Stimulated activated CD8-positive, alpha-beta memory T cell treated with anti-CD3 and anti-CD28 coated beads, Interleukin-7, amount 100 ng/mL, for 4 hours (primary cell): ENCODE measurements at regions not wholly inside any gene's neighbourhood (a gene's known extent, or its start where the extent isn't known, plus 50 kb on each side); places are given as distances from the start of the nearest gene placed in this dataset.
"Not testable (repeated sequence)": the region's sequence is repeated elsewhere in the genome, so short reads cannot be mapped to it uniquely, and the experiment has no call there.

Source experiments
- DNase-seq, 2 donors: peaks; one replicate each; pipeline ENCODE4 v3.0.0-alpha.2; 2020; ENCODE audit warnings: low read depth in 2 of 2

DNA sequence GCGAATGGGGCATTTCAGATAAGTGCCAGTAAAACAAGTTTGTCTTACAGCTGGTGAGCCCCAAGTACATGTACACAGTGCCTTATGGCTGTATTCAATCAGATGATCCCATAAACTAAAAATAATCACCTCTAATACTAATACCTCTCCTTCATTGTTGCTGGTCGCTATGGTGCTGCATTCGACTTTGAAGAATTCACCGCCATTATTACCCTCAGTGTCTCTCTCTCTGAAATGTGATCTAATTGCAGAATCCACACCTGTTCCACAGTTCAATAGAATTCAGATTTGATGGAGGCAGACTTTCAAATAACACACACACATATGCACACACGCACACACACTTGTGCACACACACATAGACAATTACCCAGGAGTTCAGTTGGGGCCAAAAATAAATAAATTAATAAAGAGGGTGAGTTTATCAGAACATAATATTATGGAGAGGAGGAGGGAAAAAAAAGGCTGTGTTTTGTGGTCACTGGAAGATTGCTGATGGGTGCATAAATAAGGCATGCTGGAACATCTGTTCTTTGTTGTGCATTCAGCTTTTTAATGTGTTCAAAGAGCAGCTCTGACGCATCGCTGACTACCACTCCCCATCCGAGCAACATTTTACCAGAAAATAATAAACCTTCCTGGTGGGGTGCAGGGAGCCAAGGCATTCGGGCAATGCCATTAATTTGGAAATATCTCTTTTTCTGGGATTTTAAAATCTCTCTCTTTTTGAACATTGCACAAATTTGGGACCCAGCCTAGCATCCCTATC is 235.7 kb downstream of the SATB1 start:
- DNase-seq = no peak

DNA sequence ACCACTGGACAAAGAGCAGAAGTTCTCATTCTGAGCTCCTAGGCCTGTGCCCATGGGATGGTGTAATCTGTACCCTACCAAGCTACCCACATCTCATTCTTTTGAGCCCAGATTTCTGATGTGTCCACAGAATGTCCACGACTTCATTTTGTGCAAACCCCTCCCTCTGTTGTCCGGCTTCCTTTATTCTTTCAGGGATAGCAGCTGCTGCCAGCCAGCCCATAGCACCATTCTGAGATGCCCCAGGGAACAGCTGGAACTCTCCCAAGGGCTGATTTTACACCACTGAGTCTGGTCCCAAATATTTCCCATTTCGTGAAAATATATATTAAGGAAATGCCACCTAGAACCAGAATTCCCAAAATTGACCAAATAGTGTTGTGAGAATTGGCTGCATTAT is 236.6 kb downstream of the SATB1 start:
- no peak for DNase-seq

DNA sequence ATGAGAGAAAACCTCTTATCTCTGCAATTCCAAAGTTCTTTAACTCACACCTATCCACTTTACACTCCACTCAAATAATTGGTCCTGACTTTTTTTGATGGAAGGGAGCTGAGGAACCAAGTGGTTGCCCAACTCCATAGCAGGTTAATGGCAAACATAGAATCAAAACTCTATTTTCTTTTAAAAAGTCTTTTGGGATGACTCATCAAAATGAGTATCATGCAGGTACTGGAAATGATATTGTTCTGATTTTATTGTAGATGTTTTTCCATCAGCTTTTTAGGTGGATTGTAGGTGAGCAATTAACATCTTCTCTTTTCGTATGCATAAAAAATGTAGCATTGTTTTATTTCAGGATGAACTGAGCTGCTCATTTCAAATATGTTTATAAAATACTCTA is 239.5 kb downstream of the SATB1 start:
- no peak for DNase-seq

DNA sequence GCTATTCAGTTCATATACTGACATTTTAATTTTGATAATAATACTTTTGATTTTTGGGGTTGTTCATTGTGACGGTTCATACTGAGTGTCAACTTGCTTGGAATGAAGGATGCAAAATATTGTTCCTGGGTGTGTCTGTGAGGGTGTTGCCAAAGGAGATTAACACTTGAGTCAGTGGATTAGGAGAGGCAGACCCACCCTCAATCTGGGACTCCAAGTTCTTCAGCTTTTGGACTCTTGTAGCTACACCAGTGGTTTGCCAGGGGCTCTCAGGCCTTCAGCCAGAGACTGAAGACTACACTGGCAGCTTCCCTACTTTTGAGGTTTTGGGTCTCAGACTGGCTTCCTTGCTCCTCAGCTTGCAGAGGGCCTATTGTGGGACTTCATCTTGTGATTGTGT is 242.2 kb downstream of the SATB1 start:
- not testable (repeated sequence) for DNase-seq

DNA sequence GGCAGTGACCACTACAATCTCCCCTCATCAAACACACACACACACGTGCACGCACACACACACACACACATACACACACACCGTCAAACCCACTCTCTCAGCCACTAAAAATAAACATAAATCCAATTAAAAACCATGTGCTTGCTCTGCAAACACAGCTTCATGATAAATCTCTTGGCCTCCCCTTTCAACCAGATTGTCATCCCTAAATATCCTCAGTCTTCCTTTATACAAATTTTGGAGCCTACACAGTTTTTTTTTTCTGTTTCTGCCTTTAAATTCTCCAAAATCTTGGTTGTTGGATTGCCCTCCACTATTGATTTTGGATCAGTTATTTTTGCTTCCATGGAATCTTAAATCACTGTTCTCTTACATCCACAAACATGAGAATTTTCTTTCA is 245.6 kb downstream of the SATB1 start:
- DNase-seq = no peak

DNA sequence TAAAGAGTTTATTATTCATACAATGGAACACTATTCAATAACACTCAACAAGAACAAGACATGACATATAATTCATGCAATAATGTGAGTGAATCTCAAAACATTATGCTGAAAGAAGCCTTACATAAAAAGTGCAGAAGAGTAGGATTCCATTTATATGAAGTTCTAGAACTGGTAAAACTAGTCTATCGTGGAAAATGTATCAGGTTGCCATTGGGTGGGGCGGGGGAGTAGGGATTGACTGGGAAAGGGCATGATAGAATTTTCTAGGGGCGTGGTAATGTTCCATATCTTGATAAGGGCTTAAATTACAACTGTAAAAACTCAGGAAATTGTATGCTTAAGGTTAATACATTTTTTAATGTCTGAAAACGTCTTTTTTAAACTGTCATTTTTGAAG is 247.9 kb downstream of the SATB1 start:
- no peak for DNase-seq

DNA sequence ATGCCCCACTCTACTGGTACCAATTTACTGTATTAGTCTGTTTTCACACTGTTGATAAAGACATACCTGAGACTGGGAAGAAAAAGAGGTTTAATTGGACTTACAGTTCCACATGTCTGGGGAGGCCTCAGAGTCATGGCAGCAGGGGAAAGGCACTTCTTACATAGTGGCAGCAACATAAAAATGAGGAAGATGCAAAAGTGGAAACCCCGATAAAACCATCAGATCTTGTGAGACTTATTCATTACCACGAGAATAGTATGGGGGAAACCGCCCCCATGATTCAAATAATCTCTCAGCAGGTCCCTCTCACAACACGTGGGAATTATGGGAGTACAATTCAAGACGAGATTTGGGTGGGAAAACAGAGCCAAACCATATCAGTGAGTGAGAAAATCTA is 251.2 kb downstream of the SATB1 start:
- DNase-seq = not testable (repeated sequence)

DNA sequence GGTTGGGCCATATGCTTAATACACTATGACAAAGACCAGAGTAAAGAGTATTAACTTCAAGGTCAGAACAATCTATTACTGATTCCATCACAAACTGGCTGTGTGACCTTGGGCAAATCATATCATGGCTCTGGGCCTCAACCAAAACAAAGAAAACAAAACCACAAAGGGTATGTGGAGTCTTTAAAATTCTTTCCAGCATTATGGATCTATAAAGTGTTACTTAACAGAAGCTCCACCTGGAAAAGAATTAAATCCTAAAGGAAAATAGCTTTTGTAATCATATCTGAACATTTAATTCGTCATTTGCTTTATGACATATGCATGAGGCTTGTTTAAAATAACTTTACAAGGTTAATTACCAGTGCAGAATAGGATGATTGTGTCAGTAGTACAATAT is 265.5 kb downstream of the SATB1 start:
- DNase-seq = no peak

DNA sequence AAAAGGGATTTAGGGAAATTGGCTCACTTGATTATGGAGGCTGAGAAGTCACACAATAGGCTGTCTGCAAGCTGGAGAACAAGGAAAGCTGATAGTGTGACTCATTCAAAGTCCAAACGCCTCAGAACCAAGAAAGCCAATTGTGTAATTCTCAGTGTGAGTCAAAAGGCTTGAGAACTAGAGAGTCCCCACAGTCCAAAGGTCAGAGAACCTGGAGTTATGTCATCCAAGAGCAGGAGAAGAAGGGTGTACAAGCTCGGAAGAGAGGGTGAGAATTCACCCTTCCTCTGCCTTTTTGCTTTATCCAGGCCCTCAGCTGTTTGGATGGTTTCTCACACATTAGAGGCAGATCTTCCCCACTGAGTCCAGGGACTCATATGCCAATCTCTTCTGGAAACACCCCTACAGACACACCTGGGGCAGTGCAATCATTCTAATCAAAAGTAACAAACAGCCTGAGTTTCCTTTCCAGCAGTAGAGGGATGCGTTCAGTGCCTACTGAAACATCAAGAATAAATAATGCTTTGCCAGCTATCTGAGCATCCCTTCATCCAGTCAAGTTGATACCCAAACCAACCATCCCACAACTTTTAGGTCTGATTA is 271.5 kb downstream of the SATB1 start:
- no peak for DNase-seq

DNA sequence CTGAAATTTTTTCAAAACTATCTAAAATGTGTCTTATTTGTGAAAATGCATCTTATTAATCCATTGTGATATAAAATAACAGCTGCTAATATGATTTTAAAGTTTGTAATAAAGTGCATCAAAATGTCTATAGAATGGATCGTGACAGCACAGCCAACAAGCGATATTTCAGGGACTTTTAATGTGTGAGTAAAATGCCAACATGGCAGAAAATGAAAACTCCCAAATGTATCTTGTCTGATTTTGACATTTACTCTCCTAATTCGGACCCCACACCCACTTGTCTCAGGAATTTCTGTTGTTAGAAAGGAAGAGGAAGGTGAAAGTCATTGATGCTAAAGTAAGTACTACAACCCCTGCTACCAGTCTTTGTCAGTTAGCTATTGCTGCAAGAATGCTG is 273.9 kb downstream of the SATB1 start:
- DNase-seq = no peak

DNA sequence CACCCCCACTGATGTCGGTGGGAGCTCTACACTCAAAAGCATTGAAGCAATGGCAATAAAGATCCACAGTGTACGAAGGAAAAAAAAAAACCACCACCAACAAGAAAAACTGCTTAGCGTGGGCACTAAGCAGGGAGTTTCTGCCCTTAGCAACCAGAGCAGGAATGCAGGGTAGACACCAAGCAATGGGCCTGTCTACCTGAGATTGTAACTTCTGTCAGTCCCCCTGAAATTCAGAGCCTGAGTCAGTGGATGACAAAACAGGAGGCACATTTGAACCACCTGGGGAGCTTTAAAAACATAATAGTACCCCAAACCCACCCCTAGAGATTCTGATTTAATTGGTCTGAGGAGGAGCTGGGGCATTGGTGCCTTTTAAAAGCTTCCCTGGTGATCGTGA is 275.2 kb downstream of the SATB1 start:
- no peak for DNase-seq

DNA sequence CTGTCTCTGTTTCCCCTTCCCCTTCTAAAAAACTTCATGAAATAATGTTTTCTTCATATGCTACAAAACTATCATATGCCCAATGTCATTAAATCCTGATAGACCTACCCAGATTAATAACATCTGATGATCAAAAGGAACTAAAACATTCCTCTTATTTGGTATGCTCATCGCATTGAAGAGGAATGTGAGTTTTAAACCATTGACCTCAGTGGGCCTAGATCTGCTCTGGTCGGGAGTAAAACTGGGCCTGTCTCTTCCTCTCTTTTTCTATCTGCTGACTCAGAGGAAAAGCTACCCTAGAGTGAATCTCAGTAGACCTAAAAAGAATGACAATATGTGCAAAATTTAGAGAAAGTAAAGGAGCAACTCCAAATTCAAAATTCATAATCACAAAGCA is 275.8 kb downstream of the SATB1 start:
- no peak for DNase-seq

DNA sequence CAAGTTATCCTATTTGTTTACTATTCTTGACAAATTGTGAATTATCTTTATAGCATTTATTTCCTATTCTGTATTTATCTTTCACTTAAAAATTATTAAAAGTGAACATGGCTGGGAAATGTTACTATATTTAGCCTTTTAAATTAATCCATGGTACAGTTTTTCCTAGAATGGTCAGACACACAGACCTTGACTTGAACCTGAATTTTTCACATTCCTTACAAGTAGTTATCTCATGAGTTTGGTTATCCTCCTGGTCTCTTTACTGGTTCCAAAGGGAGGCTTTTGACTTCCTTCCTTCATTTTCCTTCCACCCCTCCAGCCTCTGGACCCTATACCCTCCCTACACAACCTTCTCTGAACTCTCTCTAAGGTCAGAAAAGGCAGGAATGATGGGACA is 280.6 kb downstream of the SATB1 start:
- DNase-seq = no peak

DNA sequence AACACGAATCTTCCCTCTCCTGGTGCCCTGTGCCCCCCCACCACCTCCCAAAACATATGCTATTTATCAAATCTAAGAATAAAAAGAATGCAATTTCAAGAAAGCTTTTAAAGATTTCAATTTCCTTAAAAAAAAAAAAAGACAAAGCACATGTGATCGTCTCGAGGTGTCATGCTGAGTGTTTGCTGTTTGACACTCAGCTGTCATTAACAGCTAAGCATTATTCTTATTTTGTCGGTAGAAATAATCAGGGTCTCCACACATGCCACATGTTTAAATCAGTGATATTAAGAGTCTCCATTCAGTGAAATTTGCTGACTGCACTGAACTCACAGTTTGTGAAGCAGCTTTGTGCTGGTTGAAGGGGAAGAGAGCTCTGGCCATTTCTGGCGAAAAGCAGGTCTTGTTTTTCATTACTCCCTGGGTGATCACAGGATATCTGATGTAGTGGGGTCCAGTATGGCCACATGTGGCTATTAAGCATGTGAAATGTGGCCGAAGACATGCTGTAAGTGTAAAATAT is 281.8 kb downstream of the SATB1 start:
- DNase-seq = no peak

DNA sequence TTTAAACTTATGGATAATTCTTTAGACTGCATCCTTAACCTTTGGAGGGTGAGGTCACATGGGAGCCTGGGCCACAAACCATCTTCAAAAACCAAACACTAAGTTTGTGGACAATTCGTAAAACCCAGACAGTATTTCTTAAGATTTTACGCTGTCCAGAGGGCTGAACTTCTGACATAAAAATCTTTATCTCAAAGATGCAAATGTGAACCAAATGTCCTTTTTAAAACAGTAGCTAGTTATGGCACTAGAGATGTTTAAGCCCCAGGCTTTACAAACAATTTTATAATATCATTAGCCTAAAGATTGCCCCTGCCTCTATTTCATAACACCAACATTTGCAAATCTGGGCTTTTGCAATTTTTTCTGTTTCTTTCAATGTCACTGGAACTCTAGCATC is 287.2 kb downstream of the SATB1 start:
- no peak for DNase-seq

DNA sequence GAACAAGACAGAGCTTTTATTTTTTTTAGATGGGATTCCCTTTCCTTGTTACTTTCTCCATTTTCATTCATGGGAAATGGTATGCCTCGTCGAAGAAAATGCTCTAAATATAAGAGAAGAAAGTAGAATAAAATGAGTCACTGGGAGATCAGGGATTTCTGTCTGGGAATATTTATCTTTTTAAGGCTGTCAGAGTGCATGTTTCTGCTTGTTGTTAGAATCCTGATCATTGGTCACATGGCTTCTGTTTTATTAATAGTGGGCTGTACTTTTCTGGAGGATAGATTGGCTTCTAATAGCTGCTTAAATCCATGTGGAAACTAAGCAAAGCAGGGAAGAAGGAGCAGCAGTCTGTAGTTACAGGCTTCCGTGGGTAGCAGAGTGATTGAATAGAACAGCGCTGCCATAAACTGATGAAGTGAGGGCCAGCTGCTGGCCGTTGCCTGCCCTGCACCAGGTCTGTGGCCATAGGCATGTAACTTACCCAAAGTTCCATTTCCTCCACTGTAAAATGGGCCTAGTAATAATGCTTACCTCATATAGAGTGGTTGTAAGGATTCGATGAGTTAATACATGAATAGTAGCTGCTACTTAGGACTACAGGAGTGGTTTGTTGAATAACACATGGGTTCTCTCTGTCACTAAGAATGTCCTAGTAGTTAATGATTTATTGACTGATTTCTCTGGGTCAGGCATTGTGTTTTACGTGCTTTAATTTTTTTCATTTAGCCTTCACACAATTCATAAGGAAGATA is 289.9 kb downstream of the SATB1 start:
- DNase-seq = no peak

DNA sequence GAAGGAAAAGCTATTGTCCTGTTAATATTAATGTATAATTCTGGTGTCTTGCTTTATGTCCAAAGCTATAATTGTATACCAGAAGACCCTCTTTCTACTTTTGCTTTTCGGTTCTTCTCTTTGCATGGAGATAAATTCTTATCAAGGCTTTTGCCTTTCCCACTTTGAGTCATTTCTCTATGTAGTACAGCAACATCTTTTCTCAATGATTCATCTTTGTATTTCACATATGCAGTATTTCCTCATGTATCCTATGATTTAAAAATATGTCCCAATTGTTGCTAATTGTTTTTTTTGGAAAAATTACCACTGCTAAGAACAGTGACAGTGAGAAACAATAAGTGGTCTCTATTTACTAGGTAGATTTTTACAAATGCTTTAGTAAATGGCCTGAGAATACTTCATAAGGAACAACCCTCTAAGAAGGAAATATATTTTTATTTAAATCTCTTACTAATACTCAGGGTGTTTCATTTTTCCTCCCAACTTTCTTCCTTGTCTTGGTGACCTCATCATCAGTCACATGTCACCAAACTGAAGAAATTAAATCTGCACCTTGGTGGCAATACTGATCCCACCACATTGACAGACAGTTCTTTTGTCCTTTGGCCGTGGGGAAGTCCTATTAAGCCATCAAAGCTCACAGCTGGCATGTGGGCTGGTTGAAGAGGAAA is 290.6 kb downstream of the SATB1 start:
- no peak for DNase-seq

DNA sequence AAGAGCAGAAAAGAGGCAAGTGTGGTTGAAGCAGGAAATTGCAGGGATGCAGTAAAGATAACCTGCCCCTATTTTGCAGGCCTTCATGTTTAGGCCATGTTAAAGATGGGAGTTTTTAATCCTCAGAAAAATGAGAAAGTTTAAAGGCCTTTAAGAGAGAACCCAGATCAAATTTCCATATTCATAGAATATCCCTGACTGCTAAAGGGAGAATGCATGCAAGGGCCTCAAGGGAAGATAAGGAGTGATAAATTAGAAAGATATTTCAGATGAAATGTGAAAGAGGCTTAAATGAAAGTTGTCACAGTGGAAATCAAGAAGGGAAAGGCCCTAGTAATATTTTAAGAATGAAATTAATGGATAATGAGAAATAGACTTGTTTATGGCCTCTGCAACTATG is 292.1 kb downstream of the SATB1 start:
- no peak for DNase-seq

DNA sequence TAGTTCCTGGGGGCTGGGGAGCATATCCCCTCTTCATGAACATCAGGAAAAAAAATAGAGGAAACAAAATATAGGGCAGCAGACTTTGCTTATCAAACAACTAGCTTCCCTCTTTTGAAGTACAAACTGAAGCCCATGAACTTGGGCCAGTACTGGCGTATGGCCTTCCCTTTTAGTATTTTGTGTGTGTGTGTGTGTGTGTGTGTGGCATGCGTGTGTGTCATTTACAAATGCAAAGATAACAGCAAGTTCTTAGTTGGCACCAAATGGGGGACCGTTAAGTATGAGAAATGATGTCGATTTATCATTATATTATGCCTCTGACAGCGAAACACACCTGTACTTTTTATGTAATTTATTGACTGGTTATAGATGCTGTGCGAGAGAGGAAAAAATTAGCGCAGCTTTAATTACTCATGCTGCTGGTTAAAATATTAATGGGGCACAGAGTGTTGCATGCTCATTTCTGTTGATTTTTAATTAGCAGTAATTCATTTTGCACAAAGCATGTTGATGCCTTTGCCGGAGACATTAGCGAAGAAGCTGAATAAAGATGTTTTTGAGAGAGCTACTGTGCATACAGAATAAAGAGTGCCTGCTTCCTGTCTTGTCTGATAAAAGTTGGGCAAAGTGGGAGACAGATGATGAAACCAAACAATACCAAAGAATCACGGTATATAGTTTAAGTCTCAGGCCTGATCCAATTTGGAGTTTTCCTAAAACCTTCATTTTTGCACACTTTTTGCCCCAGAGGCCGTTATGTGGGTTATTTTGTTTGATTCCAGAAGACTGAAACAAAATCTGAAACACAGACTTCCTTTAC is 297.1 kb downstream of the SATB1 start:
- DNase-seq = no peak

DNA sequence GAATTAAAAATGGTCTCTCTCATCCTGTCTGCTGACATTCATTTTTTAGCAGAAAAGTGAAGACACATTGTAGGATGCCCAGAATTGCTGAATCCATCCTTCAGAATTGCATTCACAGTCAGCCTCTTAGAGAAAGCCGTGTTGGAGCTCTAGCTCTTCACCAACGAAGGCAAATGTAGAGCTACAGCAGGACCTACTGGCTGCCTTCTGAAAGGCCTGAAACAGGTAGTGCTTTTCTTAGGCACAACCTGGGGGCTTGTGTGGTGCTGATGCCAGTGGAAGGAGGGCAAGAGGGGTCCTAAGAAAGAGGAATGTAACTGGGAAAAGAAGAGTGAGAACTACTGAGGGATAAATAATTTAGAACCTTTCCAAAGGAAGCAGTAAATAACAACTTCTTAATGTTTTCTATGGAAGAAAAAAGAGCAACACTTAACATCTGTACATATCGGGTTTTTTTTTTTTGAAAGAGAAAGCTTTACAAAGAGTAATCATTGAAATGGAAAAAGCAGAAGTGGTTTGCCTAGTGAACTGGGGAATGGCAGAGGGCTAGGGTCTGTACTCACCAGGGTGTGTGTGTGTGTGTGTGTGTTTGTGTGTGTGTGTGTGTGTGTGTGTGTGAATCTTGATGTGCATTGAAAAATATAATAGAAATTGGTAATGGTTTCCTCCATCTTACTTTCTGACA is 297.8 kb downstream of the SATB1 start:
- no peak for DNase-seq

DNA sequence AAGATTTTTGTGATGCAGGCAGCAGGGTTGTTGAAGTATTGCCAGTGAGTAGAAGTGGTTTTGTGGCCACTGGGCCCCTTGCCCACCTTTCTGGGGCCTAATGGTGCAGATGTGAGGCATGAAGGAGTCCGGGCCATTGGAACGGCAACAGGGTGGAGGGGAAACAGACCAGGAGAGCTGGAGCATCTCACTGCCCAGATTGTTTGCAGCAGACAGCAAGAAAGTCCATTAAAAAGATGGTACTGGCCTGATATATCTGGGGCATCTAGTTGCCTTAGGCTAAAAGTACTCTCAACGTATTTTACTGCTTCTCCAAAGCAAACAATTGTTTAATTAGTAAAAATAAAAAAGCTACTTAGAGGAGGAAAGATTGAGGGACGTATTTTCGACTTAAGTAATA is 298.4 kb downstream of the SATB1 start:
- no peak for DNase-seq
